Calu3 (cell line): ENCODE measurements at regions not wholly inside any gene's neighbourhood (a gene's known extent, or its start where the extent isn't known, plus 50 kb on each side); places are given as distances from the start of the nearest gene placed in this dataset.

Experiments used
- BruUV-seq: library from RNA; stranded (reverse); fragments of 400-500 nt; replicated peaks from 2 replicates; lab custom pipeline; 2021; lab: Mats Ljungman, UMichigan
- CTCF ChIA-PET: fragments of 300-600 bp; sonication (Branson Sonifier 250); formaldehyde crosslinking; loops from one replicate; lab custom pipeline; 2022; ENCODE audit warnings: antibody characterized with exemption; lab: Charles Lee
- DNase-seq: peaks from one replicate; pipeline ENCODE4 v3.0.0; 2022
- H3K27ac Mint-ChIP-seq: one replicate; pipeline ENCODE4 v1.8.0; 2022; ENCODE audit warnings: mixed read lengths; ENCODE audit not compliant: unreplicated experiment
- H3K27me3 Mint-ChIP-seq: one replicate; pipeline ENCODE4 v1.8.0; 2022; ENCODE audit warnings: mixed read lengths; ENCODE audit not compliant: unreplicated experiment
- H3K36me3 Mint-ChIP-seq: one replicate; pipeline ENCODE4 v1.8.0; 2022; ENCODE audit warnings: mild to moderate bottlenecking, moderate library complexity, mixed read lengths; ENCODE audit not compliant: insufficient read depth, unreplicated experiment
- H3K4me1 Mint-ChIP-seq: one replicate; pipeline ENCODE4 v1.8.0; 2022; ENCODE audit warnings: mild to moderate bottlenecking, low read depth, mixed read lengths; ENCODE audit not compliant: unreplicated experiment
- H3K4me3 Mint-ChIP-seq: one replicate; pipeline ENCODE4 v1.8.0; 2022; ENCODE audit warnings: mild to moderate bottlenecking, low read depth, moderate library complexity, mixed read lengths; ENCODE audit not compliant: unreplicated experiment
- H3K9me3 Mint-ChIP-seq: one replicate; pipeline ENCODE4 v1.8.0; 2022; ENCODE audit warnings: low read depth, mixed read lengths; ENCODE audit not compliant: unreplicated experiment
- intact Hi-C: fragments of 100-400 bp; cut with micrococcal nuclease; formaldehyde crosslinking; loops from one replicate; pipeline ENCODE4 v1.10.0; 2022; ENCODE audit not compliant: unreplicated experiment
- TF ChIP-seq, protein P1 (sequence below): fragments of 200-600 bp; IDR thresholded peaks from one replicate; pipeline ENCODE4 v1.8.0; 2022; ENCODE audit warnings: antibody characterized with exemption; ENCODE audit not compliant: unreplicated experiment

GRCh38 chr3:134713671-134714070 lies 62.8 kb upstream of the KY start:
- Mint-ChIP-seq H3K4me3 (no peak overlapping the region), H3K27ac (no peak overlapping the region), H3K9me3 (no peaks in the 10 kb centered on the region), H3K27me3 (peaks cover 33% of the 10 kb centered on the region), H3K36me3 (no peaks in the 10 kb centered on the region), H3K4me1 (no peaks in the 10 kb centered on the region)
- intact Hi-C loops = no loop called here
- no TSS peak for BruUV-seq
- CTCF ChIA-PET = interaction anchor here (0.8 kb wide), 1 partner anchor 77 kb away, joined by 4 read pairs; no protein-coding TSS in a partner anchor
- TF ChIP-seq, protein P1, sequence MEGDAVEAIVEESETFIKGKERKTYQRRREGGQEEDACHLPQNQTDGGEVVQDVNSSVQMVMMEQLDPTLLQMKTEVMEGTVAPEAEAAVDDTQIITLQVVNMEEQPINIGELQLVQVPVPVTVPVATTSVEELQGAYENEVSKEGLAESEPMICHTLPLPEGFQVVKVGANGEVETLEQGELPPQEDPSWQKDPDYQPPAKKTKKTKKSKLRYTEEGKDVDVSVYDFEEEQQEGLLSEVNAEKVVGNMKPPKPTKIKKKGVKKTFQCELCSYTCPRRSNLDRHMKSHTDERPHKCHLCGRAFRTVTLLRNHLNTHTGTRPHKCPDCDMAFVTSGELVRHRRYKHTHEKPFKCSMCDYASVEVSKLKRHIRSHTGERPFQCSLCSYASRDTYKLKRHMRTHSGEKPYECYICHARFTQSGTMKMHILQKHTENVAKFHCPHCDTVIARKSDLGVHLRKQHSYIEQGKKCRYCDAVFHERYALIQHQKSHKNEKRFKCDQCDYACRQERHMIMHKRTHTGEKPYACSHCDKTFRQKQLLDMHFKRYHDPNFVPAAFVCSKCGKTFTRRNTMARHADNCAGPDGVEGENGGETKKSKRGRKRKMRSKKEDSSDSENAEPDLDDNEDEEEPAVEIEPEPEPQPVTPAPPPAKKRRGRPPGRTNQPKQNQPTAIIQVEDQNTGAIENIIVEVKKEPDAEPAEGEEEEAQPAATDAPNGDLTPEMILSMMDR = no peak
- DNase-seq = no peak

GRCh38 chr3:134718726-134719125 lies 67.9 kb upstream of the KY start:
- BruUV-seq = no TSS peak
- H3K4me3 Mint-ChIP-seq = no peak overlapping the region
- CTCF ChIA-PET = no interaction called here
- H3K36me3 Mint-ChIP-seq = no peaks in the 10 kb centered on the region
- peaks cover 11% of the 10 kb centered on the region for H3K4me1 Mint-ChIP-seq
- no peaks in the 10 kb centered on the region for H3K9me3 Mint-ChIP-seq
- TF ChIP-seq, protein P1 = no peak
- DNase-seq = no peak
- peaks cover 35% of the 10 kb centered on the region for H3K27me3 Mint-ChIP-seq
- intact Hi-C loops = no loop called here
- no peak overlapping the region for H3K27ac Mint-ChIP-seq

GRCh38 chr3:134721214-134721613 lies 70.4 kb upstream of the KY start:
- H3K36me3 Mint-ChIP-seq = no peaks in the 10 kb centered on the region
- H3K27me3 Mint-ChIP-seq = peaks cover 26% of the 10 kb centered on the region
- DNase-seq = no peak
- TF ChIP-seq, protein P1 = no peak
- BruUV-seq = no TSS peak
- intact Hi-C loops = no loop called here
- H3K4me1 Mint-ChIP-seq = peaks cover 11% of the 10 kb centered on the region
- no peak overlapping the region for H3K4me3 Mint-ChIP-seq
- peak overlapping the region; percentile 42 for H3K27ac Mint-ChIP-seq
- H3K9me3 Mint-ChIP-seq = no peaks in the 10 kb centered on the region
- CTCF ChIA-PET = no interaction called here

DNA sequence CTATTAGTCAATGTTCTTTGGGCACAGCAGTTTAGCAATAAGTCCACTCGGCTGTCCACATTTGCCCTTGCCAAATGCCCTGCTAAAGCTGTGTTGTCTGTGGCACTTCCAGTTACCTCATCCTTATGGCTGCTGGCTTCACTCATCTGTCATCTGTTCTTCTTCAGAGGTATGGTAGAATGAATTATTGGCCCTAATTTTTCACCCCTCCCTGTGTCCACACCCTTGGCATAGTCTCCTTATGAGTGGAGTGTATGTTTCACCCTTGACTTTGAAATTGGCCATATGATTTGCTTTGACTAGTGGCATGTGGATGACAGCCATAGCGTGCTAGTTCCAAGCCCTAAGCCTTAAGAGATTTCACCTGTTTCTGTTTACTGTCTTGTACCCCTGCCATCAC lies 72.1 kb upstream of the EPHB1 start:
- TF ChIP-seq, protein P1 = no peak
- peaks cover 30% of the 10 kb centered on the region for H3K27me3 Mint-ChIP-seq
- no peaks in the 10 kb centered on the region for H3K9me3 Mint-ChIP-seq
- DNase-seq = no peak
- H3K27ac Mint-ChIP-seq = peak overlapping the region; percentile 32
- intact Hi-C loops = no loop called here
- H3K36me3 Mint-ChIP-seq = no peaks in the 10 kb centered on the region
- H3K4me3 Mint-ChIP-seq = no peak overlapping the region
- H3K4me1 Mint-ChIP-seq = peaks cover 11% of the 10 kb centered on the region
- CTCF ChIA-PET = no interaction called here
- BruUV-seq = no TSS peak
